Psoas muscle (tissue), 7 donors: ENCODE measurements at regions not wholly inside any gene's neighbourhood (a gene's known extent, or its start where the extent isn't known, plus 50 kb on each side); places are given as distances from the start of the nearest gene placed in this dataset.

Experiments used
- ATAC-seq, 4 donors: fragments of 200-7000 bp; cut with Tn5 transposase; one replicate each; pipeline ENCODE4 v1.9.1; 2020; ENCODE audit warnings: moderate library complexity in 3 of 4, mild to moderate bottlenecking in 2 of 4
- DNase-seq, 2 donors: peaks; one replicate each; pipeline ENCODE4 v3.0.0-alpha.2; 2020
- H3K27ac ChIP-seq: fragments of 200-600 bp; one replicate; pipeline ENCODE4 v1.8.0; 2022
- H3K27me3 ChIP-seq, 3 donors: fragments of 200-600 bp in 1 of 3; one replicate each; pipeline versions ENCODE4 v1.6.1 to v1.8.0; 2013 to 2022; ENCODE audit warnings: low read length in 2 of 3, mild to moderate bottlenecking in 2 of 3, moderate library complexity in 1 of 3; ENCODE audit not compliant: insufficient read depth in 3 of 3
- H3K36me3 ChIP-seq, 2 donors: fragments of 200-600 bp in 1 of 2; one replicate each; pipeline versions ENCODE4 v1.6.1 to v1.8.0; 2013 to 2022; ENCODE audit warnings: low read depth in 1 of 2, mild to moderate bottlenecking in 1 of 2, moderate library complexity in 1 of 2; ENCODE audit not compliant: insufficient read depth in 1 of 2
- H3K4me1 ChIP-seq: fragments of 200-600 bp; one replicate; pipeline ENCODE4 v1.8.0; 2022
- H3K4me3 ChIP-seq: fragments of 200-600 bp; one replicate; pipeline ENCODE4 v1.8.0; 2022; ENCODE audit warnings: mild to moderate bottlenecking
- H3K9me3 ChIP-seq: fragments of 200-600 bp; one replicate; pipeline ENCODE4 v1.8.0; 2022
- WGBS, 3 donors: extraction: QIAGEN DNeasy Blood & Tissue Kit; methylation state at CpG; one replicate each; pipeline versions ENCODE4 v1.1.6 to v1.1.7; 2013; 5-methylcytosine and 5-hydroxymethylcytosine counted together
- intact Hi-C, 2 donors: fragments of 100-400 bp; cut with DNase I; formaldehyde crosslinking; loops; one replicate each; pipeline versions ENCODE4 v1.11.0 to v1.14.2; 2022
- TF ChIP-seq, protein P1 (sequence below): fragments of 200-600 bp; IDR thresholded peaks from one replicate; pipeline ENCODE4 v1.8.0; 2022; ENCODE audit warnings: antibody characterized with exemption
- donor health status: healthy with polysubstance abuse.
- donor health status: DM: no; HTN: no; CAD: no; lungs with moderate emphysema.
- donor health status: Bipolar disorder and iron deficiency.
- donor health status: healthy.
- donor health status: DM: yes; HTN: yes; CAD: no.
- donor health status: DM: no; HTN: no; CAD: no.
- donor health status: DM: yes; HTN: yes; CAD: no.

GRCh38 chr3:72022027-72022426 lies 237.1 kb upstream of the PROK2 start:
- TF ChIP-seq, protein P1, sequence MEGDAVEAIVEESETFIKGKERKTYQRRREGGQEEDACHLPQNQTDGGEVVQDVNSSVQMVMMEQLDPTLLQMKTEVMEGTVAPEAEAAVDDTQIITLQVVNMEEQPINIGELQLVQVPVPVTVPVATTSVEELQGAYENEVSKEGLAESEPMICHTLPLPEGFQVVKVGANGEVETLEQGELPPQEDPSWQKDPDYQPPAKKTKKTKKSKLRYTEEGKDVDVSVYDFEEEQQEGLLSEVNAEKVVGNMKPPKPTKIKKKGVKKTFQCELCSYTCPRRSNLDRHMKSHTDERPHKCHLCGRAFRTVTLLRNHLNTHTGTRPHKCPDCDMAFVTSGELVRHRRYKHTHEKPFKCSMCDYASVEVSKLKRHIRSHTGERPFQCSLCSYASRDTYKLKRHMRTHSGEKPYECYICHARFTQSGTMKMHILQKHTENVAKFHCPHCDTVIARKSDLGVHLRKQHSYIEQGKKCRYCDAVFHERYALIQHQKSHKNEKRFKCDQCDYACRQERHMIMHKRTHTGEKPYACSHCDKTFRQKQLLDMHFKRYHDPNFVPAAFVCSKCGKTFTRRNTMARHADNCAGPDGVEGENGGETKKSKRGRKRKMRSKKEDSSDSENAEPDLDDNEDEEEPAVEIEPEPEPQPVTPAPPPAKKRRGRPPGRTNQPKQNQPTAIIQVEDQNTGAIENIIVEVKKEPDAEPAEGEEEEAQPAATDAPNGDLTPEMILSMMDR, result no peak
- DNase-seq, result no peak
- WGBS, 3 donors, result 93 to 99% (median 95%) methylated on average over 5 of the region's 5 CpGs
- Histone ChIP-seq H3K4me1 (no peaks in the 10 kb centered on the region), H3K27ac (no peak overlapping the region), H3K36me3 (no peaks in the 10 kb centered on the region), H3K27me3 (no peaks in the 10 kb centered on the region), H3K4me3 (no peak overlapping the region), H3K9me3 (no peaks in the 10 kb centered on the region)
- intact Hi-C loops, result no loop called here
- ATAC-seq, result no peak

DNA sequence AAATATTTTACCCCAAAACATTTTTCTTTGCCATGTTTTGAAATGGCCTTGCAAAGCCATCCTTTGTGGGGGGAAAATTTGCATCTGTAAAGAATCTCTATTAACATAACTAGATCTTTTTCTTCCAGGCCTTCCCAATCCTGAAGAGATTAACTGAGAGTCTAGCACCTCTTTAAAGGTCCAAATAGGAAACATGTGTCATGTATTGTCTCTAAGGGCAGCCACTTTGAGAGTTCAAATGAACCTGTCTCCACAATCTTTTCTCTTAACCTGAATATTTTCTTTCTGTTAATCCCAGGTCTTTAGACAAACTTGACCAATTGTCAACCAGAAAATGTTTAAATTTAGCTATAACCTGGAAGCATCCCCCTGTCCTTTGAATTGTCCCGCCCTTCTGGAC lies 236.6 kb upstream of the PROK2 start:
- no peak overlapping the region for H3K27ac ChIP-seq
- no peak for DNase-seq
- TF ChIP-seq, protein P1, result no peak

DNA sequence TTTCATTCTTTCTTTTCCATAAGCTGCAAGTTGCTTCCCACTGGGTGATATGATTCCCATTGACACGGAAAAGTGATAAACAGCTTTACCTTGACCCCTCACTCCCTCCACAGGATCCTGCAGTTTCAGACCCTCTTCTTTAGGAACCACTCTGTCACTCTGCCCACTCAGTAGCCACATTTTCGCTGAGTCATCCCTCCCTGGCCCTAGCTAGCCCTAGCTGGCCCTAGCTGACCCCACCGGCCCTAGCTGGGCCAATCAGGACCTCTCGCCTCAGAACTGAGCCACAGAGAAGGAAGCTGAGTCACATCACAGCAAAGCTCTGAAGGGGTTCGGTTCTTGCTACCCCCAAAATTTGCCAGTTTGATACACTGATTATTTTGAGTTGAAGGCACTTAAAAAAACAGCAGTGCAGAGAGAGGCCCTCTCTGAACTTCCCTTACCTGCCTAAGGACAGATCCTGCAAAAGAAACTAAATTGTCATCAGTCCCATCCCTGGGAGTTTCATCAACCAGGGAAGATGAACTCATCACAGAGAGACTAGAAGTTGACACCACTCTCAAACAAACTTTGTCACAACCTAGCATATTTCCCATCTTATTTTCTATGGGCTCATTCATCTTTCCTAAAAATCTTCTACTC lies 233.5 kb upstream of the PROK2 start:
- Histone ChIP-seq H3K36me3 (no peaks in the 10 kb centered on the region), H3K27ac (no peak overlapping the region), H3K4me1 (no peaks in the 10 kb centered on the region), H3K4me3 (no peak overlapping the region), H3K9me3 (no peaks in the 10 kb centered on the region), H3K27me3 (no peaks in the 10 kb centered on the region)
- ATAC-seq, result peak in 3 of 4 donors; percentile 60 to 74 (median 61)
- 69 to 84% (median 72%) methylated on average over 5 of the region's 5 CpGs for WGBS, 3 donors
- no peak for DNase-seq
- TF ChIP-seq, protein P1, result no peak
- intact Hi-C loops, result no loop called here

More for the DNA sequence above, 236.6 kb upstream of the PROK2 start:
- H3K4me1 ChIP-seq, result no peaks in the 10 kb centered on the region
- H3K4me3 ChIP-seq, result no peak overlapping the region
- intact Hi-C loops, result no loop called here
- no peak for ATAC-seq
- no peaks in the 10 kb centered on the region for H3K9me3 ChIP-seq
- no peaks in the 10 kb centered on the region for H3K36me3 ChIP-seq
- 93 to 100% (median 96%) methylated on average over 1 of the region's 1 CpG for WGBS, 3 donors
- no peaks in the 10 kb centered on the region for H3K27me3 ChIP-seq

GRCh38 chr3:72017935-72018334 lies 233.0 kb upstream of the PROK2 start:
- intact Hi-C loops, result no loop called here
- 87 to 95% (median 88%) methylated on average over 1 of the region's 1 CpG for WGBS, 3 donors
- Histone ChIP-seq H3K36me3 (no peaks in the 10 kb centered on the region), H3K9me3 (no peaks in the 10 kb centered on the region), H3K4me3 (no peak overlapping the region), H3K27ac (no peak overlapping the region), H3K4me1 (no peaks in the 10 kb centered on the region), H3K27me3 (no peaks in the 10 kb centered on the region)
- DNase-seq (no peak), ATAC-seq (no peak)
- TF ChIP-seq, protein P1, result no peak

GRCh38 chr3:72017311-72017710 lies 232.4 kb upstream of the PROK2 start:
- no peaks in the 10 kb centered on the region for H3K27me3 ChIP-seq
- H3K4me1 ChIP-seq, result no peaks in the 10 kb centered on the region
- H3K27ac ChIP-seq, result no peak overlapping the region
- WGBS, 3 donors, result 81 to 86% (median 82%) methylated on average over 1 of the region's 1 CpG
- H3K9me3 ChIP-seq, result no peaks in the 10 kb centered on the region
- TF ChIP-seq, protein P1, result no peak
- no peaks in the 10 kb centered on the region for H3K36me3 ChIP-seq
- intact Hi-C loops, result no loop called here
- ATAC-seq, result no peak
- H3K4me3 ChIP-seq, result no peak overlapping the region
- DNase-seq, result no peak
